ENCODE measurements at regions not wholly inside any gene's neighbourhood (a gene's known extent, or its start where the extent isn't known, plus 50 kb on each side); places are given as distances from the start of the nearest gene placed in this dataset.

DNA sequence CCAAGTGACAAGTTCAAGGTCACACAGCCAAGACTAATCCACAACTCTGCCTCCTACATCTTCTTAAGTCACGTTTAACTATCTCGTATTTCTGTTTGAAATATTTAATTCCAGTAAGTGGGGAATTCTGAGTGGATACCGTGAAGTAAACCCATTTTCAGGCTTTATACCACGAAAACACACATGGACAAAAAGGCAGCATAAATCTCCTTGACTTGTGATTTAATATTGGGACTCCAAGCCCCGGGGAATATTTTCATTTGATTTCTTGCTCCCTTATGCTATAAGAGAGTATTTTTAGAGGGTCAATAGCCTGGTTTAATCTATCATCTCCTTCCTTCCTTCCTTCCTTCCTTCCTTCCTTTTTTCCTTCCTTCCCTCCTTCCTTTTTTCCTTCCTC lies 716.7 kb downstream of the VRK1 start:
- H3K4me1 ChIP-seq (ENCODE audit: control insufficient read depth, insufficient read depth, low read length): no peaks in the 10 kb centered on the region
- H3K27ac ChIP-seq (ENCODE audit: low read depth, low read length): no peak overlapping the region
- no peaks in the 10 kb centered on the region for H3K9me3 ChIP-seq (ENCODE audit: control insufficient read depth, insufficient read depth, low read length)
- no CpG with 5 or more reads among the region's 5 CpGs for WGBS (ENCODE audit: insufficient coverage)
- no peak overlapping the region for H3K4me3 ChIP-seq (ENCODE audit: low read depth, low read length)
- no peaks in the 10 kb centered on the region for H3K36me3 ChIP-seq (ENCODE audit: control insufficient read depth, insufficient read depth, low read length)
- no peak for DNase-seq (ENCODE audit: low read depth in 4 of 6, low spot score in 6 of 6)
- H3K27me3 ChIP-seq (ENCODE audit: control insufficient read depth, insufficient read depth, low read length): no peaks in the 10 kb centered on the region

DNA sequence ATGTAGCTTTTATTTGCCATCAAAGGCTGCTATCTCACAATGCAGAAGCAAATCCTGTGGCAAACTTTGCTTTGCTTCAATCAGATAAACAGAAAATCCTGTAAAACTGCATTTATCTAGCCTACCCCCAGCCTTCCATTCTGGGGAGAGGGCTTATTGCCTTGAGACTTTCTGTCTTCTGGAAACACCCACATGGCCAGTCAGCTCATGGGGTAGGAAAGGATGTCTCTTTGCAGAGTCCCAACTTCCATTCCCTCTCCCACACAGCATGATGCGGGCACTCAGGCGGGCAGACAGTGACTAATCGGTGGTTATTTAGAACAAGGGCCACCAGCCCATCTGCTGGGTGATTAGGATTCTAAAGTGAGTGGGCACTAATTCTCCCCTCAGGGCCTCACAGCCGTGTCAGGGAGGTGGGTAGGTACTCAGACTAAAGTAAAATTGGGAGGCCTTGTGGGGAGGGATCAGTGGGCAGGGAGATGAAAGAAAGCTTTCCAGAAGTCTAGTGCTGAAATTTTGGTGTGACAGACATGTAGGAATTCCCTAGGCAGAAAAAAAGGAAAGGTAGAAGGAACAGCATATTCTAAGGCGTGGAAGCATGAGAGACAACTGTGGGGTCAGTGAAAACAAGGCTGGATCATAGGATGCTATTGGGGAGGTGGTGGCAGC lies 720.5 kb downstream of the VRK1 start:
- Histone ChIP-seq H3K27me3 (ENCODE audit: control insufficient read depth, insufficient read depth, low read length) (no peaks in the 10 kb centered on the region), H3K36me3 (ENCODE audit: control insufficient read depth, insufficient read depth, low read length) (no peaks in the 10 kb centered on the region), H3K4me3 (ENCODE audit: low read depth, low read length) (no peak overlapping the region), H3K27ac (ENCODE audit: low read depth, low read length) (no peak overlapping the region), H3K9me3 (ENCODE audit: control insufficient read depth, insufficient read depth, low read length) (no peaks in the 10 kb centered on the region), H3K4me1 (ENCODE audit: control insufficient read depth, insufficient read depth, low read length) (no peaks in the 10 kb centered on the region)
- DNase-seq (ENCODE audit: low read depth in 4 of 6, low spot score in 6 of 6): no peak
- 68% methylated on average over 3 of the region's 5 CpGs for WGBS (ENCODE audit: insufficient coverage)

DNA sequence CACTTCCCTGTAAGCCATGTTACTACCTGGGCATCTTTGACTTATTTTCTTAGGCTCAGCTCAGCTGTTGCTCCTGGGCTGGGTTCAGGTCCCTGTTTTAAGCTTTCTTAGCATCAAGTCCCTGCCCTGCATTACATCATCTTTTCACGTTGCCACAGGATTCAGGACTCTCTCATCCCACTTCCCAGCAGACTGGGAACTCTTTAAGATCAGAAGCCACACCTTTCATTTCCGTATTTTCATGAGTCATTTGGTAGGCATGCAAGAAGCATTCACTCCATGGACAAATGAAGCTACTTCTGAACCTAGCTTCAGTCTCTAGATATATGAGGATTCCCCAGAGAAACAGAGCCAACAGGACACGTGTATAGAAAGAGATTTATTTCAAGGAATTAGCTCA lies 726.8 kb downstream of the VRK1 start:
- H3K36me3 ChIP-seq (ENCODE audit: control insufficient read depth, insufficient read depth, low read length): no peaks in the 10 kb centered on the region
- no peaks in the 10 kb centered on the region for H3K4me1 ChIP-seq (ENCODE audit: control insufficient read depth, insufficient read depth, low read length)
- H3K4me3 ChIP-seq (ENCODE audit: low read depth, low read length): no peak overlapping the region
- H3K27me3 ChIP-seq (ENCODE audit: control insufficient read depth, insufficient read depth, low read length): no peaks in the 10 kb centered on the region
- H3K27ac ChIP-seq (ENCODE audit: low read depth, low read length): no peak overlapping the region
- H3K9me3 ChIP-seq (ENCODE audit: control insufficient read depth, insufficient read depth, low read length): no peaks in the 10 kb centered on the region
- WGBS (ENCODE audit: insufficient coverage): 91% methylated on average over 2 of the region's 3 CpGs
- DNase-seq (ENCODE audit: low read depth in 4 of 6, low spot score in 6 of 6): no peak

DNA sequence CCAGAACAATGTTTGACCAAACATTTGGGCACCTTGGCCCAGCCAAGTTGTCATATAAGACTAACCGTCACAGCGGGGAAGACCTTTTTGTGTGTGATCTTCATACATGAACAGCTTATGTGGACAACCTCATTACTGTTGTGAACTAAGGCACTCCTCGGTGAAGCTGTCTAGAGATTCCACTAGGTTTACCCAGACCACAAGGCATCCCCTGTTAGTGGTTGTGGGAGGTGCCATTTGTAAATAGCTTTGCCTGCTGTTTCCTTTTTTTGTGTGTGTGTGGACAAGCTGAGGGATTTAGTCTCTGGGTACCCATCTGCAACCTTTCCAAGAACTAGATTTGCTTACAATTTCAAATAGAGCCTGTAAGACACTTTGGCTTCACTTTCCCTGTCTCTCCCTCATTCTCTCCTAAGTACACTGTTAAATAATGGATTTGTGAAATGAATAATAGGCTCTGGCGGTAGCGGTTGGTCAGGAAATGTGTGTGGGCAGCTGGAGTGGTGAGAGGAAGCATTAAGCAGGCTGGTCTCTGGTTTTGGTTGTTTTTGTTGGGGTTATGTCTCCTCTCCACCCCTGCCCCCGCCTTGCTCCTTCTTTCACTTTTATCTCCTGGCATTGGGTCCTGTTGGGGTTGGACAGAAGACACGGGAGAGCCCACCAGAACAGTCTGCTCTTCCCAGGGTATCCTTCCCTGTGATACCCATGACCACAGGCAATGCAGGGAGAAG lies 727.6 kb downstream of the VRK1 start:
- Histone ChIP-seq H3K27ac (ENCODE audit: low read depth, low read length) (no peak overlapping the region), H3K36me3 (ENCODE audit: control insufficient read depth, insufficient read depth, low read length) (no peaks in the 10 kb centered on the region), H3K27me3 (ENCODE audit: control insufficient read depth, insufficient read depth, low read length) (no peaks in the 10 kb centered on the region), H3K4me3 (ENCODE audit: low read depth, low read length) (no peak overlapping the region), H3K4me1 (ENCODE audit: control insufficient read depth, insufficient read depth, low read length) (no peaks in the 10 kb centered on the region), H3K9me3 (ENCODE audit: control insufficient read depth, insufficient read depth, low read length) (no peaks in the 10 kb centered on the region)
- no peak for DNase-seq (ENCODE audit: low read depth in 4 of 6, low spot score in 6 of 6)
- WGBS (ENCODE audit: insufficient coverage): 73% methylated on average over 2 of the region's 7 CpGs

DNA sequence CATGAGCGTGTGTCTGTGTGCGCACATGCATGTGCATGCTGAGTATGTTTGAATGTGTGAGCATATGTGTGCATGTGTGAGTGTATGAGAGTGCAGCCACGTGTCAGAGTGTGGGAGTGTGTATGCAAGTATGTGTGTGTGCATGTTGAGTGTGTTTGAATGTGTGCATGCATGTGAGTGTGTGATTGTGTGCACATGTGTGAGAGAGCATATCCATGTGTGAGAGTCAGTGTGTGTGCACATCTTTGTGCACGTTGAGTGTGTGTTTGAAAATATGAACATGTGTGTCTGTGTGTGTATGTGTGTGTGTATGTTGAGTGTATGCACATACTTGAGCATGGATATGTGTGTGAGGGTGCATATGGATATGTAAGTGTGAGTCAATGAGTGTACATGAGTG lies 730.8 kb downstream of the VRK1 start:
- Histone ChIP-seq H3K36me3 (ENCODE audit: control insufficient read depth, insufficient read depth, low read length) (no peaks in the 10 kb centered on the region), H3K27me3 (ENCODE audit: control insufficient read depth, insufficient read depth, low read length) (no peaks in the 10 kb centered on the region), H3K4me3 (ENCODE audit: low read depth, low read length) (no peak overlapping the region), H3K9me3 (ENCODE audit: control insufficient read depth, insufficient read depth, low read length) (no peaks in the 10 kb centered on the region), H3K4me1 (ENCODE audit: control insufficient read depth, insufficient read depth, low read length) (no peaks in the 10 kb centered on the region), H3K27ac (ENCODE audit: low read depth, low read length) (no peak overlapping the region)
- 93% methylated on average over 4 of the region's 4 CpGs for WGBS (ENCODE audit: insufficient coverage)
- no peak for DNase-seq (ENCODE audit: low read depth in 4 of 6, low spot score in 6 of 6)

DNA sequence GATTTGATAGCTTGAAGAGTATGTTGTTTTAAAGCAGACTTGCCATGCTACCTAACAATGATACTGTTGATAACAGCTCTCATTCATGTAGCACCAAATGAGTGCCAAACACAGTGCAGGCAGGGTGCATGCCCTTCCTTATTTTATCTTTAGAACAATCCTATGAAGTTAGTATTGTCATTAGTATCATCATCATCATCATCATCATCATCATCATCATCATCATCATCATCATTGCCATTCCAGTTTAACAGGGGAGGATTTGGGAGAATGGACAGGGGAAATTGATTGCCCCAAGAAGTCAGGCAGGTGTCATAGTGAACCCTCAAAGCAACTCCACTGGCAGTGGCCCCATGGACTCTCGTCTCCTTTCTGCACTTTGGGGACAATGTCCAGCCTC lies 734.9 kb downstream of the VRK1 start:
- no peaks in the 10 kb centered on the region for H3K9me3 ChIP-seq (ENCODE audit: control insufficient read depth, insufficient read depth, low read length)
- no peak overlapping the region for H3K4me3 ChIP-seq (ENCODE audit: low read depth, low read length)
- DNase-seq (ENCODE audit: low read depth in 4 of 6, low spot score in 6 of 6): no peak
- no peaks in the 10 kb centered on the region for H3K4me1 ChIP-seq (ENCODE audit: control insufficient read depth, insufficient read depth, low read length)
- H3K27ac ChIP-seq (ENCODE audit: low read depth, low read length): no peak overlapping the region
- H3K36me3 ChIP-seq (ENCODE audit: control insufficient read depth, insufficient read depth, low read length): no peaks in the 10 kb centered on the region
- 82% methylated on average over 1 of the region's 1 CpG for WGBS (ENCODE audit: insufficient coverage)
- no peaks in the 10 kb centered on the region for H3K27me3 ChIP-seq (ENCODE audit: control insufficient read depth, insufficient read depth, low read length)

DNA sequence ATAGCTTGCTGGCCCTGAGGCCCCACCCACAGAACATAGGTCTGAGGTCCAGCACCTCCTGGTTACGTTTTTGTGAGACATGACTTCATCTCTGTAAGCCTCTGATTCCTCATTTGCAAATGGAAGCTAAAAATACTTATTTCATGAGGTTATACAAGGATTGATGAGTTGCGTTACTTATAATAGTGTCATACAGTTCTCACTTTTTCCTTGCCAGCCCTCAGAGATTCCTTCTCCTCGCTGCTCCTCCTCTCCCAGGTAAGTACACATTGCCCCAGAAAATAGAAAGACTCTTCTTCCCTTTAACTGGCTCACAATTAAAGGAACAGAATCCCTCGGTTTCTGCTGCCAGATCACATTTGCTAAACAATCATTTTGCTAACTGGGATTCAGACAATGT lies 739.2 kb downstream of the VRK1 start:
- H3K4me1 ChIP-seq (ENCODE audit: control insufficient read depth, insufficient read depth, low read length): no peaks in the 10 kb centered on the region
- H3K9me3 ChIP-seq (ENCODE audit: control insufficient read depth, insufficient read depth, low read length): no peaks in the 10 kb centered on the region
- H3K27ac ChIP-seq (ENCODE audit: low read depth, low read length): no peak overlapping the region
- DNase-seq (ENCODE audit: low read depth in 4 of 6, low spot score in 6 of 6): no peak
- H3K27me3 ChIP-seq (ENCODE audit: control insufficient read depth, insufficient read depth, low read length): no peaks in the 10 kb centered on the region
- no CpG with 5 or more reads among the region's 4 CpGs for WGBS (ENCODE audit: insufficient coverage)
- no peaks in the 10 kb centered on the region for H3K36me3 ChIP-seq (ENCODE audit: control insufficient read depth, insufficient read depth, low read length)
- H3K4me3 ChIP-seq (ENCODE audit: low read depth, low read length): no peak overlapping the region

DNA sequence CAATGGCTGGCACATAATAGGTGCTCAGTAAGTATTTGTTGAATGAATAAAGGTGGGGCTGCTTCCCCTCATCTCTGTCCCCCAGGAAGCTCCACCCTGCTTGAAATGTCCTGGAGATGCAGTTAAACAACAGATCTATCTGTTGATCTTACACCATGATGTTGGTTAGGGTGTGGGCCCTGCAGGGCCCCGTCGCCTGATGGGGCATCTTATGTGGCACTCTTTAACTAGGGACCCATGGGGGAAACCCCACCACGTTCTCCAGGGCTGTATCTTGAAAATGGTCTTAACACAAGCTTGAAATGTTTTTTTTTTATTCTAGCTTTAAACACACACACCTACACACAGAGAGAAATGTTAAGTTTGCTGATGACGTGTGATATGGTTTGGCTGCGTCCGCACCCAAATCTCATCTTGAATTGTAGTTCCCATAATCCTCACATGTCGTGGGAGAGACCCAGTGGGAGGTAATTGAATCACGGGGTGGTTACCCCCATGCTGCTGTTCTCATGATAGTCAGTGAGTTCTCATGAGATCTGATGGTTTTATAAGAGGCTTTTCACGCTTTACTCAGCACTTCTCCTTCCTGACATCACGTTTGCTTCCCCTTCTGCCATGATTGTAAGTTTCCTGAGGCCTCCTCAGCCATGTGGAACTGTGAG lies 741.7 kb downstream of the VRK1 start:
- Histone ChIP-seq H3K27me3 (ENCODE audit: control insufficient read depth, insufficient read depth, low read length) (no peaks in the 10 kb centered on the region), H3K36me3 (ENCODE audit: control insufficient read depth, insufficient read depth, low read length) (no peaks in the 10 kb centered on the region), H3K4me3 (ENCODE audit: low read depth, low read length) (no peak overlapping the region), H3K9me3 (ENCODE audit: control insufficient read depth, insufficient read depth, low read length) (no peaks in the 10 kb centered on the region), H3K27ac (ENCODE audit: low read depth, low read length) (no peak overlapping the region), H3K4me1 (ENCODE audit: control insufficient read depth, insufficient read depth, low read length) (no peaks in the 10 kb centered on the region)
- DNase-seq (ENCODE audit: low read depth in 4 of 6, low spot score in 6 of 6): no peak
- WGBS (ENCODE audit: insufficient coverage): 74% methylated on average over 3 of the region's 10 CpGs

DNA sequence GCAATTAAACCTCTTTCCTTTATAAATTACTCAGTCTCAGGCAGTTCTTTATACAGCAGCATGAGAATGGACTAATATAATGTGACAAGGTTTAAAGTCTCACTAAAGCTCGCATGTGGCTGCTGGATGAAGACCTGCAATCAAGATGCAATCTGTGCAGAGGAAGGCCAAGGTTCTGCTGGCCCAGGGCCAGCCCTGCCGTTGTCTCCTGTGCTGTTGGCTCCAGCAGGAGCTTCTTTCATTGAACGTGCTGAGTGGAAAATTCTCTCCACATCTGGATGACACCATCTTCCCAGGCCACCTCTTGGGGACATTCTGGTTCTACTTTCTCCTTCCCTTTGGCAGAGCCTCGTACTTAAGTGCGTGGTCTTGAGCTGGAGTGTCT lies 742.2 kb downstream of the VRK1 start:
- DNase-seq (ENCODE audit: low read depth in 4 of 6, low spot score in 6 of 6): no peak
- WGBS (ENCODE audit: insufficient coverage): 47% methylated on average over 4 of the region's 5 CpGs
- Histone ChIP-seq H3K4me1 (ENCODE audit: control insufficient read depth, insufficient read depth, low read length) (no peaks in the 10 kb centered on the region), H3K27me3 (ENCODE audit: control insufficient read depth, insufficient read depth, low read length) (no peaks in the 10 kb centered on the region), H3K4me3 (ENCODE audit: low read depth, low read length) (no peak overlapping the region), H3K36me3 (ENCODE audit: control insufficient read depth, insufficient read depth, low read length) (no peaks in the 10 kb centered on the region), H3K9me3 (ENCODE audit: control insufficient read depth, insufficient read depth, low read length) (no peaks in the 10 kb centered on the region), H3K27ac (ENCODE audit: low read depth, low read length) (no peak overlapping the region)

DNA sequence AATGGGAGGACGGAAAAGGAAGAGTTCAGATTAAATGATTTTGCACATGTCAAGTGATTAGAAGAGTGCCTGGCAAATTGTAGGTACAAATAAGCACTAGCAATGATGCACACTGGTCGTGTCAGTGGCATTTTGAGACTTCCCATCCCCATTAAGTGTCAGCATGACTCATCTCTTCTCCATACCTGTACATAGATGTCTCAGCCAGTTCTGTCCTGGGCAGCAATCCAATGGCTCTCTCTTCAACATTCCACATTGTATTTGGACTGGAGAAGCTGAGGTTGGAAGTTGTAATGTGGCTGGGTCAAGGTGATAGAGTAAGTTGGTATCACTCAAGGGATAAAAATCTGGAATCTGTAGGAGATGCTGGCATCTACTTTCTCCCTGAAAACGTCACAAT lies 742.7 kb downstream of the VRK1 start:
- Histone ChIP-seq H3K27ac (ENCODE audit: low read depth, low read length) (no peak overlapping the region), H3K4me1 (ENCODE audit: control insufficient read depth, insufficient read depth, low read length) (no peaks in the 10 kb centered on the region), H3K4me3 (ENCODE audit: low read depth, low read length) (no peak overlapping the region), H3K36me3 (ENCODE audit: control insufficient read depth, insufficient read depth, low read length) (no peaks in the 10 kb centered on the region), H3K9me3 (ENCODE audit: control insufficient read depth, insufficient read depth, low read length) (no peaks in the 10 kb centered on the region), H3K27me3 (ENCODE audit: control insufficient read depth, insufficient read depth, low read length) (no peaks in the 10 kb centered on the region)
- no peak for DNase-seq (ENCODE audit: low read depth in 4 of 6, low spot score in 6 of 6)
- WGBS (ENCODE audit: insufficient coverage): no CpG with 5 or more reads among the region's 3 CpGs

Data from spinal cord (tissue), 9 donors.